Endothelial cell of umbilical vein (primary cell): ENCODE measurements at regions not wholly inside any gene's neighbourhood (a gene's known extent, or its start where the extent isn't known, plus 50 kb on each side); places are given as distances from the start of the nearest gene placed in this dataset.

Source experiments
- BruUV-seq: library from RNA; stranded (reverse); fragments of 400-500 nt; replicated peaks from 2 replicates; lab custom pipeline; 2021; lab: Mats Ljungman, UMichigan
- CTCF ChIA-PET: fragments of 300-600, 350-600 bp; sonication (Branson Sonifier 250); formaldehyde crosslinking; loops from one replicate; lab custom pipeline; 2021; ENCODE audit warnings: antibody characterized with exemption, inconsistent platforms; lab: Charles Lee
- POLR2A ChIA-PET: fragments of 300-600, 350-600 bp; sonication (Branson Sonifier 250); formaldehyde crosslinking; loops from one replicate; lab custom pipeline; 2021; ENCODE audit warnings: antibody characterized with exemption, inconsistent platforms; lab: Charles Lee
- DNase-seq: peaks from one replicate; pipeline ENCODE4 v3.0.0-alpha.2; 2011; ENCODE audit warnings: low read depth, low spot score
- FAIRE-seq: peaks from 2 replicates; lab custom pipeline; 2011; peaks lifted over from hg19 to GRCh38; lab: Jason Lieb, UNC
- H2AFZ ChIP-seq: 2 replicates; pipeline ENCODE4 v1.6.0; 2012; ENCODE audit warnings: low read depth, low read length, control low read depth, inconsistent platforms
- H3K27ac ChIP-seq: 2 replicates; pipeline ENCODE4 v1.5.1; 2011; ENCODE audit warnings: low read depth, mild to moderate bottlenecking, control low read depth, low read length, moderate library complexity; ENCODE audit not compliant: insufficient read depth
- H3K27me3 ChIP-seq, 2 experiments: 2 replicates each; pipeline versions ENCODE4 v1.6.0 to v1.6.1; 2011; ENCODE audit warnings: low read length in 2 of 2, mixed read lengths in 1 of 2; ENCODE audit not compliant: control insufficient read depth in 2 of 2, insufficient read depth in 2 of 2
- H3K36me3 ChIP-seq, 2 experiments: 2 replicates in 1 of 2; 3 replicates in 1 of 2; pipeline ENCODE4 v1.5.1; 2011; ENCODE audit warnings: low read length in 2 of 2, mild to moderate bottlenecking in 1 of 2, moderate library complexity in 1 of 2; ENCODE audit not compliant: control insufficient read depth in 2 of 2, insufficient read depth in 2 of 2; ENCODE audit errors: extremely low read depth in 1 of 2
- H3K4me1 ChIP-seq: 3 replicates; pipeline ENCODE4 v1.5.1; 2011; ENCODE audit warnings: mild to moderate bottlenecking, low read length; ENCODE audit not compliant: control insufficient read depth, insufficient read depth; ENCODE audit errors: extremely low read depth
- H3K4me2 ChIP-seq: 2 replicates; pipeline ENCODE4 v1.6.1; 2011; ENCODE audit warnings: low read length, control low read depth, mixed read lengths; ENCODE audit not compliant: insufficient read depth
- H3K4me3 ChIP-seq, 3 experiments: fragments of 200-600 bp in 1 of 3; sonication (generic), shearing (Covaris generic) in 1 of 3; replicated peaks in 1 of 3; 2 replicates each; pipeline ENCODE4 v1.5.1; 2011 to 2016; ENCODE audit warnings: control low read depth in 3 of 3, low read length in 3 of 3, mild to moderate bottlenecking in 2 of 3, inconsistent platforms in 1 of 3, low read depth in 1 of 3, moderate library complexity in 1 of 3; ENCODE audit not compliant: insufficient read depth in 1 of 3
- H3K79me2 ChIP-seq: 2 replicates; pipeline ENCODE4 v1.6.0; 2012; ENCODE audit warnings: low read length, inconsistent platforms; ENCODE audit not compliant: control insufficient read depth, insufficient read depth
- H3K9ac ChIP-seq: replicated peaks from 2 replicates; pipeline ENCODE3; 2011; ENCODE audit warnings: low read length, control low read depth; ENCODE audit not compliant: insufficient read depth; ENCODE audit errors: extremely low read depth
- H3K9me1 ChIP-seq: replicated peaks from 3 replicates; pipeline ENCODE4 v1.6.0; 2011; ENCODE audit warnings: mild to moderate bottlenecking, low read length; ENCODE audit not compliant: control insufficient read depth, insufficient read depth; ENCODE audit errors: extremely low read depth
- H3K9me3 ChIP-seq: replicated peaks from 2 replicates; pipeline ENCODE4 v1.5.1; 2012; ENCODE audit warnings: low read length, inconsistent platforms; ENCODE audit not compliant: control insufficient read depth, insufficient read depth
- H4K20me1 ChIP-seq: replicated peaks from 2 replicates; pipeline ENCODE3; 2011; ENCODE audit warnings: mild to moderate bottlenecking, low read length; ENCODE audit not compliant: control insufficient read depth, insufficient read depth; ENCODE audit errors: extremely low read depth
- EZH2 ChIP-seq: IDR thresholded peaks from 2 replicates; pipeline ENCODE4 v1.6.1; 2012; ENCODE audit warnings: borderline replicate concordance, low read depth, mild to moderate bottlenecking, moderate library complexity, low read length, inconsistent platforms; ENCODE audit not compliant: severe bottlenecking
- FOS ChIP-seq: IDR thresholded peaks from 2 replicates; pipeline ENCODE4 v1.6.1; 2011; ENCODE audit warnings: mild to moderate bottlenecking, low read length, moderate library complexity, borderline replicate concordance; ENCODE audit not compliant: insufficient read depth
- GATA2 ChIP-seq: IDR thresholded peaks from 2 replicates; pipeline ENCODE4 v1.7.0; 2011; ENCODE audit warnings: low read depth, mild to moderate bottlenecking, moderate library complexity, mixed read lengths, low read length; ENCODE audit not compliant: insufficient read length, insufficient read depth
- JUN ChIP-seq: IDR thresholded peaks from 2 replicates; pipeline ENCODE4 v1.6.1; 2011; ENCODE audit warnings: borderline replicate concordance, low read depth; ENCODE audit not compliant: insufficient read length, insufficient read depth
- MYC ChIP-seq: IDR thresholded peaks from one replicate; pipeline ENCODE4 v1.6.1; 2011; ENCODE audit warnings: mild to moderate bottlenecking, low read depth, low read length
- POLR2A ChIP-seq: IDR thresholded peaks from 2 replicates; pipeline ENCODE4 v1.6.1; 2012; ENCODE audit warnings: low read depth, mild to moderate bottlenecking, control low read depth, low read length
- POLR2AphosphoS5 ChIP-seq: IDR thresholded peaks from 2 replicates; pipeline ENCODE4 v1.6.1; 2012; ENCODE audit warnings: low read depth, mild to moderate bottlenecking, control low read depth, low read length, moderate library complexity; ENCODE audit not compliant: insufficient read depth
- dilution Hi-C: fragments of 300-500 bp; cut with MboI; formaldehyde crosslinking; loops from one replicate; pipeline ENCODE4 v1.15.0; 2019; ENCODE audit warnings: low sequenced_read_pairs; ENCODE audit not compliant: extremely low pct_ligation_motif_present
- intact Hi-C: fragments of 100-400 bp; cut with micrococcal nuclease; formaldehyde crosslinking; loops from one replicate; pipeline ENCODE4 v1.10.0; 2022
- TF ChIP-seq, protein P1 (sequence below): IDR thresholded peaks from 2 replicates; pipeline ENCODE4 v1.6.1; 2011; ENCODE audit not compliant: insufficient read depth, insufficient read length
- TF ChIP-seq, protein P2 (sequence below), 2 donors: IDR thresholded peaks; 1 replicate in 1 of 2; 2 replicates in 1 of 2; pipeline ENCODE4 v1.5.1; 2011; ENCODE audit warnings: low read length in 2 of 2, mild to moderate bottlenecking in 2 of 2, moderate library complexity in 2 of 2, control low read depth in 1 of 2, inconsistent platforms in 1 of 2, low read depth in 1 of 2; ENCODE audit not compliant: insufficient read depth in 1 of 2; ENCODE audit errors: extremely low read depth in 1 of 2

DNA sequence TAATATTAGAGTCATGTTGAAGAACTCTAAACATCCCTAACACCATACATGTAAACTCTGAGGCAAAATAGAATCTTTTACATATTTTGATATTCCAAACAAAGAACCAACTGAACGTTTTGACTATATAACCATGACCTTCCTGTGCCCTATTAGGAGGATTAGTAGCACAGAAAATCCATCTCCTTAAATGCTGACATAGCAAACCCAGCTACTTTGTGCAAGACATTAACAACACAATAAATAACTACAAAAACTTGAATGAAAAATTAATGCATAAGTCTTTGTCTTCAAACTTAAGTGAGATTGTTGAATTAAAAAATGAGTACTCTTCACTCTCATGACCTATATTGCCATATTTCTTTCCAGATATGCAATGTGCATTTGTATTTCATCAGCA is 450.0 kb upstream of the PDZRN3 start:
- dilution Hi-C loops (no loop called here), intact Hi-C loops (no loop called here)
- no peak overlapping the region for H2AFZ ChIP-seq
- DNase-seq: no peak
- H3K4me1 ChIP-seq: no peaks in the 10 kb centered on the region
- H3K27me3 ChIP-seq: no peaks in the 10 kb centered on the region
- no peaks in the 10 kb centered on the region for H3K9me1 ChIP-seq
- H3K36me3 ChIP-seq: no peaks in the 10 kb centered on the region
- ChIA-PET POLR2A (no interaction called here), CTCF (no interaction called here)
- H3K4me2 ChIP-seq: no peak overlapping the region
- H3K27ac ChIP-seq: no peak overlapping the region
- FAIRE-seq: no peak
- H3K79me2 ChIP-seq: no peaks in the 10 kb centered on the region
- H4K20me1 ChIP-seq: no peaks in the 10 kb centered on the region
- no peaks in the 10 kb centered on the region for H3K9me3 ChIP-seq
- TF ChIP-seq MYC: no peak
- TF ChIP-seq POLR2AphosphoS5: no peak
- TF ChIP-seq, protein P1, sequence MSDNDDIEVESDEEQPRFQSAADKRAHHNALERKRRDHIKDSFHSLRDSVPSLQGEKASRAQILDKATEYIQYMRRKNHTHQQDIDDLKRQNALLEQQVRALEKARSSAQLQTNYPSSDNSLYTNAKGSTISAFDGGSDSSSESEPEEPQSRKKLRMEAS: no peak
- TF ChIP-seq, protein P2, sequence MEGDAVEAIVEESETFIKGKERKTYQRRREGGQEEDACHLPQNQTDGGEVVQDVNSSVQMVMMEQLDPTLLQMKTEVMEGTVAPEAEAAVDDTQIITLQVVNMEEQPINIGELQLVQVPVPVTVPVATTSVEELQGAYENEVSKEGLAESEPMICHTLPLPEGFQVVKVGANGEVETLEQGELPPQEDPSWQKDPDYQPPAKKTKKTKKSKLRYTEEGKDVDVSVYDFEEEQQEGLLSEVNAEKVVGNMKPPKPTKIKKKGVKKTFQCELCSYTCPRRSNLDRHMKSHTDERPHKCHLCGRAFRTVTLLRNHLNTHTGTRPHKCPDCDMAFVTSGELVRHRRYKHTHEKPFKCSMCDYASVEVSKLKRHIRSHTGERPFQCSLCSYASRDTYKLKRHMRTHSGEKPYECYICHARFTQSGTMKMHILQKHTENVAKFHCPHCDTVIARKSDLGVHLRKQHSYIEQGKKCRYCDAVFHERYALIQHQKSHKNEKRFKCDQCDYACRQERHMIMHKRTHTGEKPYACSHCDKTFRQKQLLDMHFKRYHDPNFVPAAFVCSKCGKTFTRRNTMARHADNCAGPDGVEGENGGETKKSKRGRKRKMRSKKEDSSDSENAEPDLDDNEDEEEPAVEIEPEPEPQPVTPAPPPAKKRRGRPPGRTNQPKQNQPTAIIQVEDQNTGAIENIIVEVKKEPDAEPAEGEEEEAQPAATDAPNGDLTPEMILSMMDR (IDR thresholded peaks at IDR 0.05; ENCODE audit: extremely low read depth in 1 of 2, insufficient read depth in 1 of 2, low read depth in 1 of 2, low read length in 2 of 2): no peak
- TF ChIP-seq JUN: no peak
- no peak for TF ChIP-seq EZH2
- TF ChIP-seq FOS: no peak
- no peak for TF ChIP-seq GATA2
- TF ChIP-seq POLR2A: no peak
- BruUV-seq: no TSS peak
- H3K9ac ChIP-seq: no peak overlapping the region
- H3K4me3 ChIP-seq: no peak overlapping the region
